Heart left ventricle (tissue), 16 donors: ENCODE measurements at regions not wholly inside any gene's neighbourhood (a gene's known extent, or its start where the extent isn't known, plus 50 kb on each side); places are given as distances from the start of the nearest gene placed in this dataset.

Experiments
- ATAC-seq, 4 donors: fragments of 200-7000 bp; cut with Tn5 transposase; one replicate each; pipeline ENCODE4 v1.9.1; 2020 to 2022; ENCODE audit warnings: moderate library complexity in 4 of 4, mild to moderate bottlenecking in 3 of 4, moderate number of reproducible peaks in 1 of 4
- DNase-seq, 5 donors: peaks; one replicate each; pipeline ENCODE4 v3.0.0-alpha.2; 2020
- H3K27ac ChIP-seq, 12 donors: fragments of 200-600 bp; sonication (generic) in 4 of 12; one replicate each; pipeline versions ENCODE4 v1.5.0 to v1.8.0; 2016 to 2022; ENCODE audit warnings: mild to moderate bottlenecking in 2 of 12
- H3K27me3 ChIP-seq, 9 donors: fragments of 200-600 bp; sonication (generic) in 2 of 9; one replicate each; pipeline versions ENCODE4 v1.5.1 to v1.8.0; 2016 to 2022; ENCODE audit warnings: mild to moderate bottlenecking in 3 of 9
- H3K36me3 ChIP-seq, 9 donors: fragments of 200-600 bp; sonication (generic) in 2 of 9; one replicate each; pipeline versions ENCODE4 v1.5.0 to v1.8.0; 2018 to 2022; ENCODE audit warnings: mild to moderate bottlenecking in 2 of 9
- H3K4me1 ChIP-seq, 12 donors: fragments of 200-600 bp; sonication (generic) in 4 of 12; one replicate each; pipeline versions ENCODE4 v1.5.0 to v1.8.0; 2016 to 2022; ENCODE audit warnings: mild to moderate bottlenecking in 3 of 12
- H3K4me3 ChIP-seq, 12 donors: fragments of 200-600 bp; sonication (generic) in 4 of 12; one replicate each; pipeline versions ENCODE4 v1.5.0 to v1.8.0; 2017 to 2022; ENCODE audit warnings: mild to moderate bottlenecking in 9 of 12, moderate library complexity in 4 of 12
- H3K9me3 ChIP-seq, 12 donors: fragments of 200-600 bp; sonication (generic) in 4 of 12; one replicate each; pipeline versions ENCODE4 v1.5.0 to v1.8.0; 2016 to 2022; ENCODE audit warnings: mild to moderate bottlenecking in 1 of 12
- POLR2A ChIP-seq, 2 donors: fragments of 450-650 bp; IDR thresholded peaks; one replicate each; pipeline ENCODE4 v1.6.1; 2017; ENCODE audit warnings: antibody characterized with exemption in 2 of 2, mild to moderate bottlenecking in 2 of 2, moderate library complexity in 2 of 2
- WGBS, 4 donors: extraction: QIAGEN DNeasy Blood & Tissue Kit in 2 of 4; methylation state at CpG; one replicate each; pipeline versions ENCODE4 v1.1.5 to v1.1.7; 2013 to 2018; 5-methylcytosine and 5-hydroxymethylcytosine counted together
- intact Hi-C, 10 donors: fragments of 100-400 bp; cut with DNase I; formaldehyde crosslinking; loops; one replicate each; pipeline versions ENCODE4 v1.11.1 to v1.14.2; 2022
- TF ChIP-seq, protein P1 (sequence below), 12 donors: fragments of 200-600 bp; sonication (generic) in 4 of 12; IDR thresholded peaks; one replicate each; pipeline versions ENCODE4 v1.5.0 to v1.8.0; 2018 to 2022; ENCODE audit warnings: antibody characterized with exemption in 12 of 12, mild to moderate bottlenecking in 5 of 12
- donor health status: ischemic (EF 13 %, LVEDD 7.1; RV severe dilation, severe dysfunction).
- donor health status: healthy with polysubstance abuse.
- donor health status: DM: no; HTN: yes; CAD: no.
- donor health status: DM: no; HTN: no; CAD: no.
- donor health status: ischemic (EF 25% LVEDD 6.9; RV normal size, moderate dysfunction).
- donor health status: ischemic (EF 25% LVEDD 5.7; RV mildly dilated, moderate dysfunction).
- donor health status: healthy.
- donor health status: DM: yes; HTN: yes; CAD: no.
- donor health status: ischemic (EF 35%, LVEDD 5.7; RV mildly dilated, moderate dysfunction).
- donor health status: nonischemic (EF 11% LVEDD 7.7; RV severe dilation, severe dysfunction).
- donor health status: DM: yes; HTN: yes; CAD: no.
- donor health status: PGD.
- donor health status: ischemic (EF 29% LVEDD 5.4; RV normal size, mild dysfunction).
- donor health status: nonischemic (EF 23%, LVEDD 6.1; RV moderate dilation, normal function).

DNA sequence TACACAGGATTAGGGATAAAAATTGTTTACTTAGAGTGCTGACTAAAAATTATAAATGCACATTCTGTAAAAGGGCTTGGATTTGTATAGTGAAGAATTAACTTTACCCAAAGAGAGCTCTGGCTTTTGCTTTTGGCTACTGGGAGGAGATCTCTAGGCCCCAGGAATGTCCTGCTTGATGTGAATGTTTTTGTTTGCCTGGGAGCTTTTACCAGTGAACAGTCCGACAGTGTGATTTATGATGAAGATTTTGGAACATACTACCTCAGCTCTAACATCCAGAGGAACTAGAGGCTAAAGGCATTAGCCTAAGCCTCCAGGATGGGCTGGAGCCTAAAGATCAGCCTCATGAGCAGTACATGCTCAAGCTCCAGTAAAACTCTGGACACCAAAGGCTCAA is 103.7 kb upstream of the RFX3 start:
- TF ChIP-seq, protein P1, sequence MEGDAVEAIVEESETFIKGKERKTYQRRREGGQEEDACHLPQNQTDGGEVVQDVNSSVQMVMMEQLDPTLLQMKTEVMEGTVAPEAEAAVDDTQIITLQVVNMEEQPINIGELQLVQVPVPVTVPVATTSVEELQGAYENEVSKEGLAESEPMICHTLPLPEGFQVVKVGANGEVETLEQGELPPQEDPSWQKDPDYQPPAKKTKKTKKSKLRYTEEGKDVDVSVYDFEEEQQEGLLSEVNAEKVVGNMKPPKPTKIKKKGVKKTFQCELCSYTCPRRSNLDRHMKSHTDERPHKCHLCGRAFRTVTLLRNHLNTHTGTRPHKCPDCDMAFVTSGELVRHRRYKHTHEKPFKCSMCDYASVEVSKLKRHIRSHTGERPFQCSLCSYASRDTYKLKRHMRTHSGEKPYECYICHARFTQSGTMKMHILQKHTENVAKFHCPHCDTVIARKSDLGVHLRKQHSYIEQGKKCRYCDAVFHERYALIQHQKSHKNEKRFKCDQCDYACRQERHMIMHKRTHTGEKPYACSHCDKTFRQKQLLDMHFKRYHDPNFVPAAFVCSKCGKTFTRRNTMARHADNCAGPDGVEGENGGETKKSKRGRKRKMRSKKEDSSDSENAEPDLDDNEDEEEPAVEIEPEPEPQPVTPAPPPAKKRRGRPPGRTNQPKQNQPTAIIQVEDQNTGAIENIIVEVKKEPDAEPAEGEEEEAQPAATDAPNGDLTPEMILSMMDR (IDR thresholded peaks at IDR 0.05), result no peak
- TF ChIP-seq POLR2A (IDR thresholded peaks at IDR 0.05), result no peak
- intact Hi-C loops, result no loop called here
- H3K4me3 ChIP-seq, result no peak overlapping the region
- H3K9me3 ChIP-seq, result peaks cover 0 to 11% (median 0%) of the 10 kb centered on the region in 12 donors
- no peak overlapping the region for H3K27ac ChIP-seq
- peaks cover 0 to 2% (median 0%) of the 10 kb centered on the region in 12 donors for H3K4me1 ChIP-seq
- 83 to 92% (median 87%) methylated on average over 1 of the region's 1 CpG for WGBS, 4 donors
- ATAC-seq, result no peak
- no peak for DNase-seq
- no peaks in the 10 kb centered on the region for H3K36me3 ChIP-seq
- H3K27me3 ChIP-seq, result no peaks in the 10 kb centered on the region

DNA sequence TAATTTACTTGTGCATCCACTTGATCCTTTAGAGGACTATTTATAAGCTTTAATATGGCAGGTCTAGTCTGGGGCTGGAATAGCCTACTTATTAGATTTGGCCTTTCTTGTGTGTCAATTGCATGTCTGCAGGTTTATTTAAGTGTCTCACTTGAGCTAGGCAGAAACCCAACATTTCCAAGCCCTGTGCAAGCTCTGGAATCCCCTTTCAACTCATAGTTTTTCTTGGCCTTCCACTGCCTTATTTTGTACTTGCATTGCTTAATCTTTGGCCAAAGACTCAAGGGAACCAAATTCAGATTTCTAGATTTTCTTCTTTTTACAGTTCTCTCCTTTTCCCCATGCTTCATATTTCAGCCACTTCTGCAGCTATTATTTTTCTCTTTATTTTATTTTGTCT is 102.4 kb upstream of the RFX3 start:
- H3K9me3 ChIP-seq, result peaks cover 0 to 11% (median 0%) of the 10 kb centered on the region in 12 donors
- H3K27me3 ChIP-seq, result no peaks in the 10 kb centered on the region
- H3K4me1 ChIP-seq, result peaks cover 0 to 2% (median 0%) of the 10 kb centered on the region in 12 donors
- intact Hi-C loops, result no loop called here
- TF ChIP-seq POLR2A (IDR thresholded peaks at IDR 0.05), result no peak
- TF ChIP-seq, protein P1 (IDR thresholded peaks at IDR 0.05), result no peak
- no peaks in the 10 kb centered on the region for H3K36me3 ChIP-seq
- no peak overlapping the region for H3K27ac ChIP-seq
- no peak for ATAC-seq
- DNase-seq, result no peak
- H3K4me3 ChIP-seq, result no peak overlapping the region

DNA sequence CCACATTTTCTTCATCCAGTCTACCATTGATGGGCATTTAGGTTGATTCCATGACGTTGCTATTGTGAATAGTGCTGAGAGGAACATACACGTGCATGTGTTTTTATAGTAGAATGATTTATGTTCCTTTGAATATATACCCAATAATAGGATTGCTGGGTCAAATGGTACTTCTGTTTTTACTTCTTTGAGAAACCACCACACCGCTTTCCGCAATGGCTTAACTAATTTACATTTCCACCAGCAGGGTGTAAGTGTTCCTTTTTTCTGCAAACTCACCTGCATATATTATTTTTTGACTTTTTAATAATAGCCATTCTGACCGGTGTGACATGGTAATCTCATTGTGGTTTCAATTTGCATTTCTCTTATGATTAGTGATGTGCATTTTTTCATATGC is 82.2 kb upstream of the RFX3 start:
- Histone ChIP-seq H3K4me3 (no peak overlapping the region), H3K36me3 (no peaks in the 10 kb centered on the region), H3K9me3 (peaks cover 0 to 7% (median 0%) of the 10 kb centered on the region in 12 donors), H3K27me3 (no peaks in the 10 kb centered on the region), H3K4me1 (no peaks in the 10 kb centered on the region), H3K27ac (no peak overlapping the region)
- DNase-seq (no peak), ATAC-seq (no peak)
- intact Hi-C loops, result no loop called here
- 87 to 94% (median 91%) methylated on average over 5 of the region's 5 CpGs for WGBS, 4 donors
- TF ChIP-seq, protein P1 (IDR thresholded peaks at IDR 0.05), result no peak
- no peak for TF ChIP-seq POLR2A (IDR thresholded peaks at IDR 0.05)

DNA sequence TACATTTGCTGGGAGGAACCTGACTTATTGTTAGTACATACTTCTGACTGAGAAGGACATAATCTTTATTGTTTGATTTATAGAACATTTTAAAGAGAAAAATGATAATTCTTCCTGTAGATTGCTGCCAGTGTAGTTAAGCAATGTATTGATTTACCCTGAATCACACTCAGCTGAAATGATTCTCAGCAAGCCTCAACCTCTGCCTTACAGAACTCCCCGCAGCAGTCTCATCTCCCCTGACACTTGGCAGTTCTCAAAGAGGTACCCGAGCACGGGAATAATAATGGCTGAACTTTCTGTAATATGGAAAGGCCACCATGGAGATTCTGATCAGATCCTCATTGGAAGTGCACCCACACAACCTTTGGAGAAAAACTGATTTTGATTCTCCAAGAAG is 74.9 kb upstream of the RFX3 start:
- no peaks in the 10 kb centered on the region for H3K4me1 ChIP-seq
- no peaks in the 10 kb centered on the region for H3K27me3 ChIP-seq
- no peak for TF ChIP-seq POLR2A (IDR thresholded peaks at IDR 0.05)
- TF ChIP-seq, protein P1 (IDR thresholded peaks at IDR 0.05), result no peak
- ATAC-seq (no peak), DNase-seq (no peak)
- H3K9me3 ChIP-seq, result no peaks in the 10 kb centered on the region
- WGBS, 4 donors, result 86 to 91% (median 91%) methylated on average over 3 of the region's 3 CpGs
- H3K4me3 ChIP-seq, result no peak overlapping the region
- no peaks in the 10 kb centered on the region for H3K36me3 ChIP-seq
- H3K27ac ChIP-seq, result no peak overlapping the region
- intact Hi-C loops, result no loop called here
